ENCODE measurements at regions not wholly inside any gene's neighbourhood (a gene's known extent, or its start where the extent isn't known, plus 50 kb on each side); places are given as distances from the start of the nearest gene placed in this dataset.

DNA sequence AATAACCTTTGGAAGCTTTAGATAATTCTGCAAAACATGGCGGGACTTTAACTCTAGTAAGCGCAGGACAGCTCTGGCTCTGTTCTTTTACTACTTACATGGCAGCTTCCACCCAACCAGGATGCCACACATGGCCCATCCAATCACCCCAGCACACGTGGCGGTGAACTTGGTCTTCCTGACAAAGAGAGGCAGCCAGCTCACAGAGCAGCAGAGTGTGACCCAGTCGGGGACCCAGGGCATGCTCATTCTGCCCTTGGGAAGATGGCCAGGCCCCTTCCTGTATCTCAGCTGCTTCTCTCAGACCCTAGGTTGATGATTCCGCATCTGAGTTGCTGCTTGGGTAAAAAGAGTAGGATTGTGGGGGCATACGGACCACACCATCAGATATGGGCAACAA lies 172.1 kb downstream of the USP12 start:
- BruUV-seq (replicated peaks): no TSS peak
- intact Hi-C loops (cut with micrococcal nuclease; ENCODE audit: unreplicated experiment): no loop called here
- Histone ChIP-seq H3K4me3 (ENCODE audit: low read depth, low read length, poor library complexity, severe bottlenecking) (no peak overlapping the region), H3K27ac (ENCODE audit: low read depth, low read length, poor library complexity, severe bottlenecking) (no peak overlapping the region), H3K4me1 (ENCODE audit: insufficient read depth, low read length, poor library complexity, severe bottlenecking) (no peaks in the 10 kb centered on the region), H3K36me3 (ENCODE audit: insufficient read depth, low read length, poor library complexity, severe bottlenecking) (no peaks in the 10 kb centered on the region), H3K9me3 (ENCODE audit: low read depth, low read length, poor library complexity, severe bottlenecking) (no peaks in the 10 kb centered on the region), H3K27me3 (replicated peaks; ENCODE audit: insufficient read depth, low read depth, low read length, poor library complexity) (peaks cover 16% of the 10 kb centered on the region)
- no peak for DNase-seq (ENCODE audit: low spot score)
- ChIA-PET POLR2A (ENCODE audit: low non-redundant PET) (no interaction called here), CTCF (no interaction called here)
- TF ChIP-seq, protein P1, sequence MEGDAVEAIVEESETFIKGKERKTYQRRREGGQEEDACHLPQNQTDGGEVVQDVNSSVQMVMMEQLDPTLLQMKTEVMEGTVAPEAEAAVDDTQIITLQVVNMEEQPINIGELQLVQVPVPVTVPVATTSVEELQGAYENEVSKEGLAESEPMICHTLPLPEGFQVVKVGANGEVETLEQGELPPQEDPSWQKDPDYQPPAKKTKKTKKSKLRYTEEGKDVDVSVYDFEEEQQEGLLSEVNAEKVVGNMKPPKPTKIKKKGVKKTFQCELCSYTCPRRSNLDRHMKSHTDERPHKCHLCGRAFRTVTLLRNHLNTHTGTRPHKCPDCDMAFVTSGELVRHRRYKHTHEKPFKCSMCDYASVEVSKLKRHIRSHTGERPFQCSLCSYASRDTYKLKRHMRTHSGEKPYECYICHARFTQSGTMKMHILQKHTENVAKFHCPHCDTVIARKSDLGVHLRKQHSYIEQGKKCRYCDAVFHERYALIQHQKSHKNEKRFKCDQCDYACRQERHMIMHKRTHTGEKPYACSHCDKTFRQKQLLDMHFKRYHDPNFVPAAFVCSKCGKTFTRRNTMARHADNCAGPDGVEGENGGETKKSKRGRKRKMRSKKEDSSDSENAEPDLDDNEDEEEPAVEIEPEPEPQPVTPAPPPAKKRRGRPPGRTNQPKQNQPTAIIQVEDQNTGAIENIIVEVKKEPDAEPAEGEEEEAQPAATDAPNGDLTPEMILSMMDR (conservative IDR thresholded peaks at IDR 0.05; ENCODE audit: low read depth, low read length): no peak
- TF ChIP-seq EZH2 (IDR thresholded peaks at IDR 0.05; ENCODE audit: borderline replicate concordance, low read depth, low read length, poor library complexity, severe bottlenecking): no peak

DNA sequence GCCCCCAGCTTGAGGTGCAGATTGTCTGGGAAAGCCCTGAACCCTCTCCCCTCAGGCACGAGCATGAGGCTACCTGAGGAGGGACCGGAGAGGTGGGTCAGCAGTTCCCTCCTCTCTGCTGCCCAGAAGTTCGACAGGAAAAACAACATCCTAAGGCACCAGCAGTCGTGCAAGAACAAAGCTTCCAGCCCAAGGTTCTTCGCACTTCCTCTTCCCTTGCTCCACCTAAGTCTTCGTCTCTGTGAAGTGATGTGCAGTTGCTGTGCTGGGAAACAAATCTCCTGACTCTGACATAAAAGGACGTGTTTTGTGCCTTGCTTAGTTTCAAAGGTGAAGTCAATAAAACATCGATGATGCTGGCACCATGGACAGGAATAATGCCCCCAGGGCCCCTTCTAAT lies 173.3 kb downstream of the USP12 start:
- POLR2A ChIA-PET (ENCODE audit: low non-redundant PET): no interaction called here
- no peak for DNase-seq (ENCODE audit: low spot score)
- no peaks in the 10 kb centered on the region for H3K4me1 ChIP-seq (ENCODE audit: insufficient read depth, low read length, poor library complexity, severe bottlenecking)
- H3K27ac ChIP-seq (ENCODE audit: low read depth, low read length, poor library complexity, severe bottlenecking): no peak overlapping the region
- BruUV-seq (replicated peaks): no TSS peak
- peaks cover 16% of the 10 kb centered on the region for H3K27me3 ChIP-seq (replicated peaks; ENCODE audit: insufficient read depth, low read depth, low read length, poor library complexity)
- no peak overlapping the region for H3K4me3 ChIP-seq (ENCODE audit: low read depth, low read length, poor library complexity, severe bottlenecking)
- intact Hi-C loops (cut with micrococcal nuclease; ENCODE audit: unreplicated experiment): no loop called here
- H3K9me3 ChIP-seq (ENCODE audit: low read depth, low read length, poor library complexity, severe bottlenecking): no peaks in the 10 kb centered on the region
- CTCF ChIA-PET: no interaction called here
- no peak for TF ChIP-seq EZH2 (IDR thresholded peaks at IDR 0.05; ENCODE audit: borderline replicate concordance, low read depth, low read length, poor library complexity, severe bottlenecking)
- TF ChIP-seq, protein P1 (conservative IDR thresholded peaks at IDR 0.05; ENCODE audit: low read depth, low read length): no peak
- H3K36me3 ChIP-seq (ENCODE audit: insufficient read depth, low read length, poor library complexity, severe bottlenecking): no peaks in the 10 kb centered on the region

DNA sequence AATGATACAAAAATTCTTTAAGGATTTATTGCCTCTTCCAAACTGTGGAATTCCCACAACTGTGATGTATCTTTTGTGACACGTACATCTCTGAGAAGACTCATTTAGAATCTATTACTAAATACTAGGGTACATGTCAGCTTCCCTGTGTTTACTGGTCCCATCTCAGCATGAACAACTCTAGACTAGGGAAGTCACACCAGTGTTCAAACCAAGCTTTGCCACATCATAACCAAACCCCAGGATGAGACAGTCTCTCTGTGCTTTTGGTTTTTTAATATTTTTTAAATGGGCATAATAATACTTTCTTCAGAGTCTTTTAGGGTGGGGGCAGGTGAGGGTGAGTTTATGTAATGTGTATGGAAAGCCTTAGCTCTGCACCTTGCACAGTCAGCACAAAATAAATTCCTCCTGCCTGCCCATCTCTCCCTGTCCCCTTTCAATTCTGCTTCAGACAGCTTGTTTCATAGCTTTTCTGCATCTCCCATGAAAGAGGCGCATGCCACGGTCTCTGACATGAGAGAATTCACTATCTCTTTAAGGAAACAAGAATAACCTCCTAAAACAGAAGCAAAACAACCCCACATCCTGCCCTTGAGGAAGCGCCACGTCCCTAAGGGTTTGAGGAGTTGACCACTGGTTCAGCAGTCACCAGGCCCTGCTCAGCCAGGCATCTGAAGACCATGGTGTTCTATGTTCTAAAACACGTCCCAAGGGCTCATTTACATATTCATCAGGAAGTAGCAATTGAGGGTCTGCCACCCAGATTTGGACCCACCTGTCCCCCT lies 174.5 kb downstream of the USP12 start:
- no peak for DNase-seq (ENCODE audit: low spot score)
- no peak overlapping the region for H3K27ac ChIP-seq (ENCODE audit: low read depth, low read length, poor library complexity, severe bottlenecking)
- ChIA-PET CTCF (no interaction called here), POLR2A (ENCODE audit: low non-redundant PET) (no interaction called here)
- intact Hi-C loops (cut with micrococcal nuclease; ENCODE audit: unreplicated experiment): no loop called here
- H3K9me3 ChIP-seq (ENCODE audit: low read depth, low read length, poor library complexity, severe bottlenecking): no peaks in the 10 kb centered on the region
- no TSS peak for BruUV-seq (replicated peaks)
- TF ChIP-seq EZH2 (IDR thresholded peaks at IDR 0.05; ENCODE audit: borderline replicate concordance, low read depth, low read length, poor library complexity, severe bottlenecking): no peak
- TF ChIP-seq, protein P1 (conservative IDR thresholded peaks at IDR 0.05; ENCODE audit: low read depth, low read length): no peak
- H3K36me3 ChIP-seq (ENCODE audit: insufficient read depth, low read length, poor library complexity, severe bottlenecking): no peaks in the 10 kb centered on the region
- H3K4me1 ChIP-seq (ENCODE audit: insufficient read depth, low read length, poor library complexity, severe bottlenecking): no peaks in the 10 kb centered on the region
- H3K27me3 ChIP-seq (replicated peaks; ENCODE audit: insufficient read depth, low read depth, low read length, poor library complexity): peaks cover 16% of the 10 kb centered on the region
- H3K4me3 ChIP-seq (ENCODE audit: low read depth, low read length, poor library complexity, severe bottlenecking): no peak overlapping the region
